SK-N-SH (cell line): ENCODE measurements at regions not wholly inside any gene's neighbourhood (a gene's known extent, or its start where the extent isn't known, plus 50 kb on each side); places are given as distances from the start of the nearest gene placed in this dataset.

Source experiments
- CTCF ChIA-PET: fragments of 300-600, 350-600 bp; formaldehyde crosslinking; extraction: SDS; loops from one replicate; lab custom pipeline; 2021; lab: Yijun Ruan, JAX
- POLR2A ChIA-PET: fragments of 350-600 bp; sonication (Branson Sonifier 250); formaldehyde crosslinking; extraction: SDS; loops from one replicate; lab custom pipeline; 2020; ENCODE audit warnings: antibody characterized with exemption, inconsistent platforms; lab: Yijun Ruan, JAX
- DNase-seq: peaks from one replicate; pipeline ENCODE4 v3.0.0; 2012
- H2AFZ ChIP-seq: fragments of 200-600 bp; sonication (generic); 2 replicates; pipeline ENCODE4 v1.8.1; 2016; ENCODE audit warnings: antibody characterized with exemption, mild to moderate bottlenecking, low read depth
- H3F3A ChIP-seq: fragments of 200-600 bp; sonication (generic); replicated peaks from 2 replicates; pipeline ENCODE3; 2016; ENCODE audit warnings: antibody characterized with exemption, mild to moderate bottlenecking; ENCODE audit not compliant: insufficient read depth
- H3K27ac ChIP-seq, 2 experiments: fragments of 200-500 bp in 1 of 2; fragments of 200-600 bp in 1 of 2; sonication (Bioruptor generic) in 1 of 2; sonication (generic), shearing (Covaris generic) in 1 of 2; 2 replicates each; pipeline versions ENCODE4 v1.5.1 to v1.6.1; 2014 to 2016; ENCODE audit warnings: low read depth in 2 of 2, inconsistent platforms in 1 of 2, low read length in 1 of 2, mild to moderate bottlenecking in 1 of 2, mixed read lengths in 1 of 2
- H3K27me3 ChIP-seq: fragments of 200-600 bp; sonication (generic), shearing (Covaris generic); 2 replicates; pipeline ENCODE4 v1.6.1; 2016; ENCODE audit warnings: mixed run types; ENCODE audit not compliant: insufficient read depth
- H3K36me3 ChIP-seq, 2 experiments: fragments of 200-500 bp in 1 of 2; fragments of 200-600 bp in 1 of 2; sonication (Bioruptor generic) in 1 of 2; sonication (generic) in 1 of 2; replicated peaks in 1 of 2; 2 replicates each; pipeline versions ENCODE3 to v1.5.1; 2014 to 2016; ENCODE audit warnings: low read length in 1 of 2, mild to moderate bottlenecking in 1 of 2; ENCODE audit not compliant: insufficient read depth in 2 of 2, control insufficient read depth in 1 of 2
- H3K4me1 ChIP-seq, 2 experiments: fragments of 200-500 bp in 1 of 2; fragments of 200-600 bp in 1 of 2; sonication (Bioruptor generic) in 1 of 2; sonication (generic), shearing (Covaris generic) in 1 of 2; 2 replicates each; pipeline versions ENCODE4 v1.5.1 to v1.6.1; 2014 to 2016; ENCODE audit warnings: low read depth in 1 of 2, low read length in 1 of 2, mixed run types in 1 of 2; ENCODE audit not compliant: insufficient read depth in 2 of 2, control insufficient read depth in 1 of 2
- H3K4me2 ChIP-seq: fragments of 200-600 bp; sonication (generic), shearing (Covaris generic); 2 replicates; pipeline ENCODE4 v1.6.1; 2017; ENCODE audit warnings: mixed run types
- H3K4me3 ChIP-seq, 2 experiments: fragments of 200-500 bp in 1 of 2; fragments of 200-600 bp in 1 of 2; sonication (Bioruptor generic) in 1 of 2; sonication (generic), shearing (Covaris generic) in 1 of 2; 2 replicates each; pipeline versions ENCODE4 v1.5.1 to v1.8.1; 2014 to 2016; ENCODE audit warnings: low read depth in 2 of 2, inconsistent platforms in 1 of 2, low read length in 1 of 2, mild to moderate bottlenecking in 1 of 2, mixed read lengths in 1 of 2, moderate library complexity in 1 of 2
- H3K79me2 ChIP-seq: fragments of 200-600 bp; sonication (generic); 2 replicates; pipeline ENCODE4 v1.8.1; 2017; ENCODE audit warnings: mild to moderate bottlenecking; ENCODE audit not compliant: insufficient read depth
- H3K9ac ChIP-seq: fragments of 200-600 bp; sonication (generic); 2 replicates; pipeline ENCODE4 v1.6.1; 2017; ENCODE audit warnings: mixed run types
- H3K9me2 ChIP-seq: fragments of 200-600 bp; sonication (generic); 2 replicates; pipeline ENCODE4 v1.6.1; 2017; ENCODE audit warnings: mixed run types
- H3K9me3 ChIP-seq: fragments of 200-600 bp; sonication (generic); 2 replicates; pipeline ENCODE4 v1.6.1; 2017; ENCODE audit warnings: mixed run types, mild to moderate bottlenecking, moderate library complexity
- H4K20me1 ChIP-seq: fragments of 200-600 bp; sonication (generic); 2 replicates; pipeline ENCODE4 v1.6.1; 2017; ENCODE audit warnings: mild to moderate bottlenecking, mixed run types; ENCODE audit not compliant: insufficient read depth
- CHD2 ChIP-seq: fragments of 150-350 bp; IDR thresholded peaks from 2 replicates; pipeline ENCODE4 v1.6.1; 2018; ENCODE audit warnings: low read length; ENCODE audit not compliant: partially characterized antibody
- CTCF ChIP-seq: fragments of 200-600 bp; sonication (generic); IDR thresholded peaks from 2 replicates; pipeline ENCODE4 v1.6.1; 2017; ENCODE audit warnings: antibody characterized with exemption, mild to moderate bottlenecking, moderate library complexity
- ELF1 ChIP-seq: IDR thresholded peaks from 2 replicates; pipeline ENCODE4 v1.4.0; 2012
- FOXJ3 ChIP-seq: sonication (generic); formaldehyde crosslinking; IDR thresholded peaks from 2 replicates; pipeline ENCODE4 v1.5.1; 2020; ENCODE audit warnings: mild to moderate bottlenecking, missing genetic modification reagents
- FOXM1 ChIP-seq: IDR thresholded peaks from 2 replicates; pipeline ENCODE4 v1.4.0; 2012; ENCODE audit warnings: low read depth, mild to moderate bottlenecking
- GABPA ChIP-seq: IDR thresholded peaks from 2 replicates; pipeline ENCODE4 v1.4.0; 2012; ENCODE audit warnings: low read depth, mild to moderate bottlenecking
- GATA2 ChIP-seq: sonication (generic); formaldehyde crosslinking; IDR thresholded peaks from 2 replicates; pipeline ENCODE4 v1.5.0; 2020; ENCODE audit warnings: mild to moderate bottlenecking, missing genetic modification reagents
- IRF3 ChIP-seq: fragments of 150-350 bp; IDR thresholded peaks from 2 replicates; pipeline ENCODE4 v1.6.1; 2016; ENCODE audit warnings: mild to moderate bottlenecking, low read depth, low read length
- JUND ChIP-seq: IDR thresholded peaks from 2 replicates; pipeline ENCODE4 v1.4.0; 2012
- MEF2A ChIP-seq: IDR thresholded peaks from 2 replicates; pipeline ENCODE4 v1.4.0; 2012; ENCODE audit warnings: low read depth, borderline replicate concordance
- PBX3 ChIP-seq: IDR thresholded peaks from 2 replicates; pipeline ENCODE4; 2012
- POLR2AphosphoS5 ChIP-seq: IDR thresholded peaks from 2 replicates; pipeline ENCODE4 v1.6.1; 2012; ENCODE audit warnings: low read depth, low read length
- RFX5 ChIP-seq: IDR thresholded peaks from 2 replicates; pipeline ENCODE4 v1.6.1; 2012; ENCODE audit warnings: mild to moderate bottlenecking, improper control_type of control experiment, low read length
- SIN3A ChIP-seq: IDR thresholded peaks from 2 replicates; pipeline ENCODE4 v1.6.1; 2012; ENCODE audit warnings: low read depth, mild to moderate bottlenecking, low read length, moderate library complexity, borderline replicate concordance
- TAF1 ChIP-seq: IDR thresholded peaks from 2 replicates; pipeline ENCODE4 v1.6.1; 2012; ENCODE audit warnings: low read depth, mild to moderate bottlenecking, low read length, moderate library complexity, borderline replicate concordance
- TEAD4 ChIP-seq: IDR thresholded peaks from 2 replicates; pipeline ENCODE4 v1.4.0; 2012; ENCODE audit warnings: mild to moderate bottlenecking, borderline replicate concordance; ENCODE audit not compliant: insufficient read depth
- USF1 ChIP-seq: IDR thresholded peaks from 2 replicates; pipeline ENCODE4 v1.4.0; 2012; ENCODE audit warnings: low read depth, borderline replicate concordance
- YY1 ChIP-seq: IDR thresholded peaks from 2 replicates; pipeline ENCODE4 v1.4.0; 2012; ENCODE audit warnings: low read depth, mild to moderate bottlenecking
- WGBS: methylation state at CpG from one replicate; pipeline ENCODE4 v1.1.6; 2017; ENCODE audit warnings: low lambda C conversion rate; 5-methylcytosine and 5-hydroxymethylcytosine counted together
- TF ChIP-seq, protein P1 (sequence below): IDR thresholded peaks from 2 replicates; pipeline ENCODE4 v1.4.0; 2012; ENCODE audit warnings: low read depth, borderline replicate concordance
- TF ChIP-seq, protein P2 (sequence below): IDR thresholded peaks from 2 replicates; pipeline ENCODE4 v1.4.0; 2012; ENCODE audit warnings: low read depth

- CTCF ChIA-PET: no interaction called here
- 44% methylated on average over 2 of the region's 2 CpGs for WGBS
- Histone ChIP-seq H3K9me2 (no peaks in the 10 kb centered on the region), H3F3A (no peaks in the 10 kb centered on the region), H4K20me1 (no peaks in the 10 kb centered on the region), H3K79me2 (no peaks in the 10 kb centered on the region), H3K9me3 (no peaks in the 10 kb centered on the region), H3K4me1 (peaks cover 0 to 10% of the 10 kb centered on the region in 2 experiments; a peak in 2 of 4 replicates), H3K27ac (no peak overlapping the region), H3K36me3 (no peaks in the 10 kb centered on the region), H3K27me3 (no peaks in the 10 kb centered on the region), H3K4me2 (no peak overlapping the region), H3K9ac (no peak overlapping the region), H3K4me3 (no peak overlapping the region), H2AFZ (no peak overlapping the region)
- no peak for DNase-seq
- TF ChIP-seq GABPA (no peak), RFX5 (no peak), ELF1 (no peak), SIN3A (no peak), USF1 (no peak), GATA2 (no peak), MEF2A (no peak), IRF3 (no peak), TAF1 (no peak), CTCF (no peak), JUND (no peak), CHD2 (no peak), FOXM1 (no peak), YY1 (no peak), PBX3 (no peak), POLR2AphosphoS5 (no peak), TEAD4 (no peak), FOXJ3 (CRISPR knock-in tag) (no peak)
- TF ChIP-seq, protein P1, sequence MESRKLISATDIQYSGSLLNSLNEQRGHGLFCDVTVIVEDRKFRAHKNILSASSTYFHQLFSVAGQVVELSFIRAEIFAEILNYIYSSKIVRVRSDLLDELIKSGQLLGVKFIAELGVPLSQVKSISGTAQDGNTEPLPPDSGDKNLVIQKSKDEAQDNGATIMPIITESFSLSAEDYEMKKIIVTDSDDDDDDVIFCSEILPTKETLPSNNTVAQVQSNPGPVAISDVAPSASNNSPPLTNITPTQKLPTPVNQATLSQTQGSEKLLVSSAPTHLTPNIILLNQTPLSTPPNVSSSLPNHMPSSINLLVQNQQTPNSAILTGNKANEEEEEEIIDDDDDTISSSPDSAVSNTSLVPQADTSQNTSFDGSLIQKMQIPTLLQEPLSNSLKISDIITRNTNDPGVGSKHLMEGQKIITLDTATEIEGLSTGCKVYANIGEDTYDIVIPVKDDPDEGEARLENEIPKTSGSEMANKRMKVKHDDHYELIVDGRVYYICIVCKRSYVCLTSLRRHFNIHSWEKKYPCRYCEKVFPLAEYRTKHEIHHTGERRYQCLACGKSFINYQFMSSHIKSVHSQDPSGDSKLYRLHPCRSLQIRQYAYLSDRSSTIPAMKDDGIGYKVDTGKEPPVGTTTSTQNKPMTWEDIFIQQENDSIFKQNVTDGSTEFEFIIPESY: no peak
- TF ChIP-seq, protein P2, sequence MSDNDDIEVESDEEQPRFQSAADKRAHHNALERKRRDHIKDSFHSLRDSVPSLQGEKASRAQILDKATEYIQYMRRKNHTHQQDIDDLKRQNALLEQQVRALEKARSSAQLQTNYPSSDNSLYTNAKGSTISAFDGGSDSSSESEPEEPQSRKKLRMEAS: no peak
- POLR2A ChIA-PET: no interaction called here
Measured at GRCh38 chr11:112339566-112339965, 78.9 kb upstream of the PLET1 start.
